ENCODE measurements at regions not wholly inside any gene's neighbourhood (a gene's known extent, or its start where the extent isn't known, plus 50 kb on each side); places are given as distances from the start of the nearest gene placed in this dataset.
"Not testable (repeated sequence)": the region's sequence is repeated elsewhere in the genome, so short reads cannot be mapped to it uniquely, and the experiment has no call there.

DNA sequence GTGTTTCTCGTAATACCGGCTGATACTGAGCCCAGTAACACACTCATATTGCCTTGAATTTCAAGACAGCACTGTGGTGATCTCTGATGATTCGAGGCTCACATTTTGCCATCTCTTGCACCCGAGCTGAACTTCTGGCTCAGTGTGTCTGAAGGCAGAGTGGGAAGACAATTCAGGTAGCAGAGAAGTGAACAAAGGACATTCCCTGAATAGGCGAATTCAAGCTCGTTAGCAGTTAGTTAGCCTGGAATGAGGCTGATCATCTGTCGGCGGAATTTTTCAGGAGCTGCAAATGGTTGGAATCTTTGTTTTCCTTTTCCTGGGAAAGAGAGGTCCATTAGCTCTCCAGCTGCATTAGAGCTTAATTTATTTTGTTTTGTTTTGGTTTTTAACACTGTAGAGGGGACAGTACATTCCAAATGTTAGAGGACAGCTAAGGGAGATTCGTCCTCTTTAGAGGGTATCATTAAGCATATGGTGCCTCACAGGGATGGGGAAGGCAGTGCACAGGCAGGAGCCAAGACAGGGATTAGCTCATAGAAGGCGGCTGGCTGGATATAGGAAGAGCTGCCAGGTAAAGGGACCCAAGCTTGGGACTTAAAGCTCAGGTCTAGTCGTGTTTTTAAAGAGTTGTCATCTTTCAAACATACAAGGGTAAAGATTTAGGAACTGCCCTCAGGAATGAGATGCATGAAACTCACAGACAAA lies 119.7 kb upstream of the DLG1 start:
- DNase-seq (no peak), ATAC-seq (ENCODE audit: poor library complexity) (no peak)
- intact Hi-C loops (cut with DNase I), result no loop called here

GRCh38 chr3:197417441-197417840 lies 119.0 kb upstream of the DLG1 start:
- ATAC-seq (ENCODE audit: poor library complexity), result no peak
- intact Hi-C loops (cut with DNase I), result no loop called here
- no peak for DNase-seq

DNA sequence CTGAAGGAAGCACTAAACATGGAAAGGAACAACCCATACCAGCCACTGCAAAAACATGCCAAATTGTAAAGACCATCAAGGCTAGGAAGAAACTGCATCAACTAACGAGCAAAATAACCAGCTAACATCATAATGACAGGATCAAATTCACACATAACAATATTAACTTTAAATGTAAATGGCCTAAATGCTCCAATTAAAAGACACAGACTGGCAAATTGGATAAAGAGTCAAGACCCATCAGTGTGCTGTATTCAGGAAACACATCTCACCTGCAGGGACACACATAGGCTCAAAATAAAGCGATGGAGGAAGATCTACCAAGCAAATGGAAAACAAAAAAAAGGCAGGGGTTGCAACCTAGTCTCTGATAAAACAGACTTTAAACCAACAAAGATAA lies 113.5 kb upstream of the DLG1 start:
- intact Hi-C loops (cut with DNase I), result not testable (repeated sequence)

GRCh38 chr3:197410170-197410569 lies 111.8 kb upstream of the DLG1 start:
- DNase-seq; ATAC-seq (ENCODE audit: poor library complexity); intact Hi-C loops (cut with DNase I): not testable (repeated sequence)

More for the DNA sequence above, 113.5 kb upstream of the DLG1 start:
- ATAC-seq (ENCODE audit: poor library complexity); DNase-seq: not testable (repeated sequence)

- DNase-seq (no peak), ATAC-seq (ENCODE audit: poor library complexity) (peak; percentile 81)
- intact Hi-C loops (cut with DNase I), result no loop called here
These were observed 110.0 kb upstream of the DLG1 start for GRCh38 chr3:197408177-197408957.

- ATAC-seq (ENCODE audit: poor library complexity), result no peak
- intact Hi-C loops (cut with DNase I), result no loop called here
- no peak for DNase-seq
These were observed 109.1 kb upstream of the DLG1 start for GRCh38 chr3:197407526-197407925.

DNA sequence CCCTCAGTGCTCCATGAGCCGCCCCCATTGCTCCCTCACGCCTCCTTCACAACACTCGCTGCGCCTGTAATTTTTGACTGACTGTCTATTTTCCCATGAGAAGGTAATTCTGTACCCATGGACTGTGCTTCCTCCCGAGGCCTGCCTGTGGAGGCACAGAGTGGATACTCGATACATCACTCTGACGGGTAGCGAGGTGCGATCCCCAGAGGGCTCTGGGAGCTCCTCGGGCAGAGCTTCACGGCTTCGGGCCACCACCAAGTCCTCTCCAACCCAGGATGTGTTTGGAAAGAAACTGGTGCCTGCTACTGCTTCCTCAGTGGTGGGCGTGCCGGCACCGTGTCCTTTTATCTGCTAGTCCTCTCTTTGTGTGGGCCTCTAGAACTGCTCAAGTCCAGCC lies 108.6 kb upstream of the DLG1 start:
- no peak for ATAC-seq (ENCODE audit: poor library complexity)
- intact Hi-C loops (cut with DNase I), result no loop called here
- DNase-seq, result no peak

DNA sequence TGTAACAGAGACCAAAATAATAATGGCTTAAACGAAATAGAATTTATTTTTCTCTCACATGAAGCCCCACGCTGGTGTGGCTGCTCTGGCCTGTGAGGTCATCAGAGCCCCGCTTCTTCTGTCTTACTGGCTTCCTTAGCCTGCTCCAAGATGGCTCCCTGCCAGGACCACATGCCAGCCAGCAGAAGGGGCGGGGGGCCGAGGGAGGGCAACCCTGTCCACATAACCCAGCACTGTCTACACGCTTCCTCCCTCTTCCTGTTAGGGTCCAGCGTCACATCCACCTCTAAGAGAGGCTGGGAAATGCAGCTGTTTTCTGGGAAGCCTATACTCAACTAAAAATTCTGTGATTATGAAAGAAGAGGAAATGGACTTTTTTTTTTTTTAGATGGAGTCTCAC lies 107.9 kb upstream of the DLG1 start:
- intact Hi-C loops (cut with DNase I), result no loop called here
- ATAC-seq (ENCODE audit: poor library complexity) (peak; percentile 69), DNase-seq (peak; percentile 76)

DNA sequence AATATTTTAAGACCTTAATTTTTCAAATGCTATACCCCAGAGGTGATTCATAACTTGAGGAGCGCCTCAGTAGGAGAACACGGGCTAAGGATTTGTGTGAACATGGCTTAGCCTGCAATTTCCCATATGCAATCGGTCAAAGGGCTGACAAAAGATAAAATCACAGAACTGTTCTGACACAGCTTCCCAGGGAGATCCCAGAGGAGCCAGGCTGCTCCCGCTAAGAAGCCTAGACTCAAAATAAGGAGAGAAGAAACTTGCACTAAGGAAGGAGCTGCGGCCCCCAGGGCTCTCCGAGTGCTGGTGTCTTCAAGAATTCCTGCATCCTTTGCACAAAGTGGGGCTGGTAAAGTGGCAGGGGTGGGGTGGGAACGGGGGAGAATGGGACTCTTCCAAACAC lies 106.3 kb upstream of the DLG1 start:
- intact Hi-C loops (cut with DNase I), result no loop called here
- ATAC-seq (ENCODE audit: poor library complexity), result no peak
- no peak for DNase-seq

- intact Hi-C loops (cut with DNase I), result no loop called here
These were observed 105.6 kb upstream of the DLG1 start for GRCh38 chr3:197404030-197404429.

DNA sequence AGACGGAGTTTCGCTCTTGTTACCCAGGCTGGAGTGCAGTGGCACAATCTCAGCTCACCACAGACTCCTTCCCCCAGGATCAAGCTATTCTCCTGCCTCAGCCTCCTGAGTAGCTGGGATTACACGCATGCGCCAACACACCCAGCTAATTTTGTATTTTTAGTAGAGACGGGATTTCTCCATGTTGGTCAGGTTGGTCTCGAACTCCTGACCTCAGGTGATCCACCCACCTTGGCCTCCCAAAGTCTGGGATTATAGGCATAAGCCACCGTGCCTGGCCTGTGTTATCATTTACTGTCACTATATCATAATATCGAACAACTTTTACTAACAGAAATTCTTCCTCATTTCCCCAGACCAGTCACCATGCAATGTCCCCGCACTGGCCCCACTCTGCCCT lies 104.0 kb upstream of the DLG1 start:
- intact Hi-C loops (cut with DNase I); DNase-seq; ATAC-seq (ENCODE audit: poor library complexity): not testable (repeated sequence)

More at GRCh38 chr3:197404030-197404429, 105.6 kb upstream of the DLG1 start:
- DNase-seq, result no peak
- no peak for ATAC-seq (ENCODE audit: poor library complexity)

DNA sequence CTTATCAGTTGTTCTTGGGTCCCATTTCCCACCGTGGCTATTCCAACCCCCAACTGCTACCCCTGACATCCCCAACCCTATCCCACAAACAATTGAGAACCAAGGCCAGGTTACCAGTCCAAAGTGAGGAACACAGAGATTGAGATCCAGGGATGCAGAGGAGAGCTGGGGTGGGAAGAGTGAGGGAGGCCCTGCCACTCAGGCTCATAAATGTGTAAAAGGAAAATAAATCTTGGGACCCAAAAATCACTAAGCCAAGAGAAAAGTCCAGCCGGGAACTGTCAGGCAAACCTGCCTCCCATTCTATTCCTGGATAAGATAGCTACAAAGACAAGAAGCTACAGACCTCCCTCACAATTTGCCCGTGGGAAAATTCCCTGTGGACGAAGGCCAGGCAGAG lies 101.1 kb upstream of the DLG1 start:
- no peak for DNase-seq

DNA sequence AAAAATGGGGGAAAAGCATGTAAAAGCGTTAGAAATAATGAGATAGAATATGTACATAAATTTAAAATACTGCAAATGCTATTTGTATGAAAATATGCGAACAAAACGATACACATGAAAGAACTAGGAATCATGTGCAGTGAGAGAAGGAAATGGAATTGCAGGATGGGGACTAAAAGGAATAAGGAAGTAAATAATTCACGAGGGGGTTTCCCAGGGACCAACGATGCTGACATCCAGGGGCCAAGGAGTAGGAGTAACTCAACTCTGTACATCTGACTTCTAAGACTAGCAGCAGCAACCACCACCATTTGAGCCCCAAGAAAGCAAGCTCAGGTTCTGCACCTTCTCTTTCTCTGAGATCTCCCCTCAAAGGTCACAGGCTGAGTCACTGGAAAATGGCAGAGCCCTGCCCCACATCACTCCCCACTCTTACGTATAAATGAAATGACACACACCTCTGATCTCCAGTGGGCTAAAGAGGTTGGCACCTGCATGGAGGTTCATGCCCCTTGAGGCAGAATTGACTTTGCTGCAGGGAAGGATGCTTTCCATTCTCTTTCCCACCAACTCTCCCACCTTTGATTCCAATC lies 100.0 kb upstream of the DLG1 start:
- ATAC-seq (ENCODE audit: poor library complexity), result no peak
- DNase-seq, result no peak
- intact Hi-C loops (cut with DNase I), result no loop called here

More for the DNA sequence above, 101.1 kb upstream of the DLG1 start:
- ATAC-seq (ENCODE audit: poor library complexity), result no peak
- intact Hi-C loops (cut with DNase I), result no loop called here

DNA sequence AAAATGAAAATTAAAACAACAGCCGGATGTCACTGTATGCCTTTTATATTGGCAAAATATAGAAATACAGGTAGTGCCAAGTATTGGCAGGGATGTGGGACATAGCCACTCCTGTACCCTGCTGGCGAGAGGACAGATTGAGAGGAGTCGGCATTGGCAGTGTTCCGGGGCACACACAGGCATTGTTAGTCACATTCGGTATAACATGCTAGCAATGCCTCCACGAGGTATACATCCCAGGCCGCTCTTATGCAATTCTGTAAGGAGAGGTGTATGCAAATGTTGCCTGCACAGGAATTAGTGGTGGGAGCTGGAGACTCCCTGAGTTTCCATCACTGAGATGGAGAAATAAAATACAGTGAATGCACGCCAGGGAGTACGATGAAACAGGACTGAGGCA lies 99.4 kb upstream of the DLG1 start:
- no peak for ATAC-seq (ENCODE audit: poor library complexity)
- DNase-seq, result no peak
- intact Hi-C loops (cut with DNase I), result no loop called here

- intact Hi-C loops (cut with DNase I), result no loop called here
- ATAC-seq (ENCODE audit: poor library complexity), result peak; percentile 94
- DNase-seq, result peak; percentile 75
These were observed 96.3 kb upstream of the DLG1 start for GRCh38 chr3:197394464-197395321.

DNA sequence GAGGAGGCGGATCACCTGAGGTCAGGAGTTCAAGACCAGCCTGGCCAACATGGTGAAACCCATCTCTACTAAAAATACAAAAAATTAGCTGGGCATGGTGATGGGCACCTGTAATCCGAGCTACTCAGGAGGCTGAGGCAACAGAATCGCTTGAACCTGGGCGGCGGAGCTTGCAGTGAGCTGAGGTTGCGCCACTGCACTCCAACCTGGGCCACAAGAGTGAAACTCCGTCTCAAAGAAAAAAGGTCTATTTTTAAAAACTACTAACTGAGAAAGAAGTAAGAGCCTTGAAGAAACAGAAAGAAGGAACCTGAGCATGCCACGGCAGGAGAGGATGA lies 95.7 kb upstream of the DLG1 start:
- intact Hi-C loops (cut with DNase I); ATAC-seq (ENCODE audit: poor library complexity): not testable (repeated sequence)

GRCh38 chr3:197393711-197394110 lies 95.3 kb upstream of the DLG1 start:
- ATAC-seq (ENCODE audit: poor library complexity) (no peak), DNase-seq (no peak)
- intact Hi-C loops (cut with DNase I), result no loop called here

More for the DNA sequence above, 95.7 kb upstream of the DLG1 start:
- DNase-seq, result not testable (repeated sequence)

DNA sequence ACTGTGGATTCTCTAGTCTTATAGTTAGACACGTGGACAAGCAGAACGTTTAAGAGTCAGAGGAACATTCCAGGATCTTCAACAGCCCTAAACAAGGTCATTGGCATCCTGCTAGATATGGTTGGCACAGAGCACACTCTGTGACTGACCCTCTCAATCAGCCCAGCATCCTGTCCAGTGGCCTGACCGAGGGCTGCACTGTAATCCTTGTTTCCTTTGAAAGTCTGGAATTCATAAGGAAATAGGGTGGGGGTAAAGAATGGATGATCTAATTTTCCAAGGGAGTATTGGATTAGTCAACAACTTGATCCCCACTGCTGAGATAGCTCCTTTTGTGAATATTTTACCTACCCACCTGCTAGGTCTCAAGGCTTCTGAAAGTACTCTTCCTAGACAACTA lies 94.5 kb upstream of the DLG1 start:
- DNase-seq, result no peak
- no peak for ATAC-seq (ENCODE audit: poor library complexity)
- intact Hi-C loops (cut with DNase I), result no loop called here

DNA sequence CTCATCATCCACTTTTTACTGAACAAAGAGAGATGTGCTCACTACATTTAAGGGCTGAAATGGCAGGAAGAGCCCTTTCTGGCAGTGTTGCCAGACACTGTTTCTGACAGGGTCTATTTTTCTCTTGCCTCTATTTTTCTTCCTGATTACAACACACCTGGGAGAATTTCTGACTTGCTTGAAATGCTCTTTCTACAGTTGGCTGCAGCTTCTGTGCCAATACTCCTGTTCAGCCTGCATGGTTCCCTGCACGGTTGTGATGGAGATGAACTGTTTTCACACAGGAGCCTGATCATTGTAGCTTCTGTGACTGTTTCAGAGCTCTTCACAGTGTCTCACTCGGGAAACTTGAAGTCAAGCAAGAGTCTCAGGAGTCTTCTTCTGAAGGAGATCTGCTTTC lies 83.0 kb upstream of the DLG1 start:
- no peak for ATAC-seq (ENCODE audit: poor library complexity)
- intact Hi-C loops (cut with DNase I), result no loop called here
- no peak for DNase-seq
